CD4-positive, alpha-beta T cell treated with Interleukin-2 at 100 ng/mL for 4 hours (primary cell): ENCODE measurements at regions not wholly inside any gene's neighbourhood (a gene's known extent, or its start where the extent isn't known, plus 50 kb on each side); places are given as distances from the start of the nearest gene placed in this dataset.

Experiments used
- DNase-seq: peaks from one replicate; pipeline ENCODE4 v3.0.0-alpha.2; 2020; ENCODE audit warnings: low spot score

GRCh38 chr7:46492466-46492865 lies 571.4 kb upstream of the IGFBP3 start:
- DNase-seq: no peak

GRCh38 chr7:46490406-46490805 lies 569.3 kb upstream of the IGFBP3 start:
- no peak for DNase-seq

- DNase-seq: no peak
Measured at GRCh38 chr7:46489106-46489505, 568.0 kb upstream of the IGFBP3 start.

- DNase-seq: no peak
Measured at GRCh38 chr7:46488607-46489006, 567.5 kb upstream of the IGFBP3 start.

DNA sequence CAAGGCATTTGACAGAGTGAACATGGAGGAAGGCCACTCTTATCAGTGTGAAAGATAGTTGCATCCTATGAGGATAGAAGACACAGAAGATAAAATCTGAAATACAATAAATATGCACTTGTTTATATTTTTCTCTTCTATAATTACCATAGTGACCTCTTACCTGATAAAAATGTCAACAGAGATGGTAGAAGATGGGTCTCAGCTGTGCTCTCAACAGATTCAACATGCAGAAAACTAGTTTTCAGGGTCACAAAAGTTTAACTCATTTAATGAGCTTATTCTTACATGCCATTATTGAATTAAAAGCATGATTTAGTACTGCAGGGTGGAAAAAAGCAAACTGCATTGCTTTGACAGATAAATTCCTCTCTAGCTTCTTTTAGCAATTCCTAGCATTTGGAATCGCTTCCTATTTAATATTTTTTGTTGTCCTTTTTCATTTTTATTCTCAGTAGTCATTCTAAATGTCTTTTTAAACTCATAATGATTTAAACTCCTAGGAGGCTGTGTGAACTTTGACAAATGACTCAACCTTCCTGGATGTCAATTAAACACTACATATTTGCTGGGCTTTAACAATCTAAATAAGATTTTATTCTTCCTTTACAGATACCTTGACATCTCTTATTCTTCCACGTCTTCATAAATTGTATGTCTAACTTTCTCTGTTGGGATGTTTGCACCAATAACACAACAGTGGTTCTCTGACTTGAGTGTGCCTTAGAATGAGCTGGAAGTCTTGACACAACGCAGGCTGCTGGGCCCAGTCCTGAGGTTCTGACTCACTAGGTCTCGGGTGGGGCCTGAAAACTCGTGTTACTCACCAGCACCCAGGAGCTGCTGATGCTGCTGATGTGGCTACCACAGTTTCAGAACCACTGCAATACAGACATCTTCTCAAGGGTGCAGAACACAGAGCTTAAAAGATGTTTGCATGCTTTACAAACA lies 565.5 kb upstream of the IGFBP3 start:
- DNase-seq: no peak

- no peak for DNase-seq
Measured at GRCh38 chr7:46485481-46486065, 564.5 kb upstream of the IGFBP3 start.

- DNase-seq: no peak
Measured at GRCh38 chr7:46484906-46485305, 563.8 kb upstream of the IGFBP3 start.

DNA sequence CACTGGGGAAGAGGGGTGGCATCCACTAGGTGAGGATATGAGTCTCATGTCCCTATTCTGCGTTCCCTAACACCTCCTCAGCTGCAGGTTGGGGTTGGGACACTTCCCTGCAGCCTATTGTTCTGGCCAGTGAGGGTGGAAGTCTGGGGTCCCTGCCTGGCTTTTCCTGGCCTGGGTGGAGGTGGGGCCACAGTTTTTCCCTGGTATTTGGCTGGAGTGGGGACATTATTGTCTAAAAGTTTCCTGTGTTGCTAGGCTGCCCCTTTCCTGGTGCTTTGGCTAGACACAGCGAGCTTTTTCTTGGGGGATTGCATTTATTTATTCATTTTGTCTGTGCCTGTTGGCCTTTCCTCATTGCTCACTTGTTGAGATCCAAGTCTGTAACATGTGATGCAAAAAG lies 559.5 kb upstream of the IGFBP3 start:
- no peak for DNase-seq

GRCh38 chr7:46479680-46480079 lies 558.6 kb upstream of the IGFBP3 start:
- DNase-seq: no peak

DNA sequence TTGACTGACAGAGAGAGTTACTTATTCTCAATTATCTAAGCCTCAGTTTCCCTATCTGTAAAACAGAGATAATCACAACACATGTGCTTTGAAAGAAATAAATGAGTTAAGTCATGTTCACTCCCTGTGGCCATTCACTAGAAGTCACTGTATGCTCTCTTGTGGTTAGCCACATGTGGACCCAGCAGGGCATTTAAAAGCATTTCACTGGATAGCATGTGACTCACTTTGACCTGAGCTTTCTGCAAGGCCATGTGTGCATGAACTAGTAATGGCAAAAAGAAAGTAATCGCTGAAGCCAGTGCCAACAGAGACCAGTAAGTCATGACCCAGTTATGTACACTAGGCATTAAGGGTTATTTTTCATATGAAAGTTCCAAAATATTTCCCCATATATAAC lies 557.0 kb upstream of the IGFBP3 start:
- no peak for DNase-seq

DNA sequence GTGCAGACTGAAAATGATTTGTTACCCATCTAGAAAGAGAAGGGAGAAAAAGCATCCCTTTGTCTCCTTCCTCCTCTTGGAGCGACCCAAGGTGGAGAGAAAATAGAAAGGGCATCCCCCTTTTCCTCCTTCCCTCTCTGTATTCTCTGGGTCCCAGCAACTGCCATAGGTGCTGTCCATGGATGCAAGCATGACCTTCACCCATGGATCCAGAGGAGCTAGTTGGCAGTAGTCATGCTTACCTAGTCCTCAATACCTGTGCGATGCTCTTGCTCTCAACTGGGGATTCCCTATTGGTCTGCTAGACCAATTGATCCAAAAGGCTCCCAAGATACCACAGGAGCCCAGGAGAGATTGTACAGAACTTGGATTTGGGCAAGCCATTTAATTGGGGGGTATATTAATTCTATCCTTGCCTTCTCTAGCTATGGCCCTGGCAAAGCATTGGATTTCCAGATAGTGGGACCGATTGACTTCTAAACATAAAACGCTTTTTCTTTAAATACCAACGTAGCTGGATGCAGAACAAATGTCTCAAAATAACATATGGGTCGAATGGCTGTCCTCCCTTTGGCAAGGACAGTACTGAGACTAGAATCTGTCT lies 547.8 kb upstream of the IGFBP3 start:
- no peak for DNase-seq

GRCh38 chr7:46463170-46463569 lies 542.1 kb upstream of the IGFBP3 start:
- no peak for DNase-seq

- DNase-seq: no peak
Measured at GRCh38 chr7:46461334-46461777, 540.3 kb upstream of the IGFBP3 start.

- no peak for DNase-seq
Measured at GRCh38 chr7:46459942-46460341, 538.9 kb upstream of the IGFBP3 start.

DNA sequence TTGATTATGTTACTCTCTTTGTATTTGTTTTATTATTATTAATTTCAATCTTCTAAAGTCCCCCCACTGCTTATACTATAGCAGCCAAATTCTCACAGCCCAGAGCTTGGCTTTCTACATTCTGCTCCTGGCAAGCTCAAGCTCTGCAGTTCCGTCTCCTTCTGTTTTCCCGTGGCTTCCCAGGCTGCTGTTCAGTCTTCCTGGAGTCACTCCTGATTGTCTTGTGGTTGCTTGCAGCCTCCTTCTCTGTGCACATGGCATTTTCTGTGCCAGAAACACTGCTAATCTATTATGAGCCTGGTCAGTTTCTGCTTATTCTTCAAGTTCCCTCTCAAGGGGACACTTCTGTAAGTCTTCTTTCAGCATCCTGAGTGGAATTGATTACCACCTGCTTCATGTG lies 533.7 kb upstream of the IGFBP3 start:
- no peak for DNase-seq

DNA sequence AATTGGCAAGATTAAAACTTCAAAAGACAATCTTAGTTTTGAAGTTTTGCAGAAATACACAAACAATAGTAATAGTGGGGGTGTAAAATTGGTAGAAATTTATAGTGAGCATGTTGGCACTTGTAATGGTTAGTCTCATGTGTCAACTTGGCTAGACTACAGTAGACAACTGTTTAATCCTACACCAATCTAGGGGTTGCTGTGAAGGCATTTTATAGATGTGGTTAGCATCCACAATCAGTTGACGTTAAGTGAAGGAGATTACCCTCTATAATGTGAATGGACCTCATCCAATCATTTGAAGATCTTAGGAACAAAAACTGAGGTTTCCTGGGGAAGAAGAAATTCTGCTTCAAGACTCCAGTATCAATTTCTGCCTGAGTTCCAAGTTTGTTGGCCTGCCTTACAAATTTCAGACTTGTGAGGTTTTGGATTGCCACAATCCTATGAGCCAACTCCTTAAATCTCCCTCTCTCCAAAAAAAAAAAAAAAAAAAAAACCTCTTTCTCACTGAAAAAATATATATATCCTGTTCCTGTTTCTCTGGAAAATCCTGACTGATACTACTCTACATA lies 531.6 kb upstream of the IGFBP3 start:
- no peak for DNase-seq

DNA sequence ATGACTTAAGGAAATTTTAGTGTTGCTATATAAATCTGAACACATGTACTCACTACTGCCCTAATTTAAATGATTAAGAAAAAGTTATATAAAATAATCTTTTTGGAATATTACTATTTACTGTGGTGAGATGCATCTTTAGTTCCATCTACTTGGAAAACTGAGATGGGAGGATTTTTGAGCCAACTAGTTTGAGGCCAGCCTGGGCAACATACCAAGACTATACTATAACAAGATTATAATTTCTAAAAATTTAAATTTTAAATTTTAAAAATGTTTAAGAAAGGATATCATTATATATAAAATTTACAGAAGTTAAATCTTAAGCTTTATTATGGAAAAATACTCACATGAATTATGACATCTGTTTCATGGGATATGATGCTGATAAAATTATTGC lies 530.8 kb upstream of the IGFBP3 start:
- DNase-seq: no peak

GRCh38 chr7:46450886-46451285 lies 529.8 kb upstream of the IGFBP3 start:
- no peak for DNase-seq

DNA sequence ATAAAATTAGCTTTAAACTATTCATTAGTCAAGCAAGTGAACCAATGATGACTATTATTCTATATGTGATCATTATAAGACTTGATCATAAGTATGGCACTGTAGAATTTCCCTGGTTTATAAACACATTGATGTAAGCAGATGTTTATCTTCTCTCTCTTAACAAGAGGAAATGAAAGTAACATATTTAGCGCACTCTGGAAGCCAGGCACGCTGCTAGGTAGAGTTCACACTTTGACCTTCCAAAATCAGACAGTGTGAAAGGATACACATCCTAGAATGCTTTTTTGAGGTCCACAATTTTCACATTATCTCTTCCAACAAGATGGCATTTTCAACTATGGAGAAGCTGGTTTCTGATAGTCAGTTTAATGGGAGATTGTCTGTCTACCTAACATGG lies 529.4 kb upstream of the IGFBP3 start:
- no peak for DNase-seq

GRCh38 chr7:46449743-46450142 lies 528.7 kb upstream of the IGFBP3 start:
- DNase-seq: no peak

GRCh38 chr7:46448478-46448877 lies 527.4 kb upstream of the IGFBP3 start:
- DNase-seq: no peak

DNA sequence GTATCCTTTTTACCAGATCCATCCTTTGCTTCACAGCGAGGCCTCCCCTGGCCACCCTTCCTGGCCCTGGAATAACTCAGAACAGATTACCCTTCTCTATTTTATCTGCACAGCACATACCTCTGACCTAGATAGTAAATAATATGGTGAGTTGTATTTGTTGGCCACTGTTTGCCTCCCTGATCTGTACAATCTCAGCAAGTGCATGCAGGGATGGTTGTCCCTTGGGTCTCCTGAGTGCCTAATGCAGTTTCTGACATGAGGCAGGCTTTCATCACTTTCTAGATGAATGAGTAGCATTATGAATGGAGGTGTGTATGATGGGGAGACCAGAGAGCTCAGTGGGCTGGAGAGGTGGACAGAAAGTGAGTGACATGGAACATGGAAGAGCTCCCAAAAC lies 525.1 kb upstream of the IGFBP3 start:
- DNase-seq: no peak

DNA sequence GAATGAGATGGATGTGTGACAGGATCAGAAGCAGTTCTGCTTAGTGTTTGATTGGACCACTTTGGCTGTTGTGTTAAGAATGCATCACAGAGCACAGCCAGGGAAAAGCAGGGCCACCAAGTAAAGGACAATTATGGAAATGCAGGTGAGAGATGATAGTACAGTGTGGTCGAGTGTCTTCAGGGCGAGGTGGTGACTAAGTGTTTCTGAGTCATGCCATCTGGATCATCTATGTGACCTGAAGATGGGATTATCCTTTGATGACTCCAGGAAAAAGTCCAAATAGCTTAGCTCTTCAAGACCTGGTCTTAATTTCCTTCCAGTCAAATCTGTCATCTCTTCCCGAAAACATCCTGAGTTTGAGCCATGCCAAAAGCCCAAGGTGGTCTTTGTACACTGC lies 523.2 kb upstream of the IGFBP3 start:
- DNase-seq: no peak
